Hepatocyte (in vitro differentiated cells): ENCODE measurements at regions not wholly inside any gene's neighbourhood (a gene's known extent, or its start where the extent isn't known, plus 50 kb on each side); places are given as distances from the start of the nearest gene placed in this dataset.
"Not testable (repeated sequence)": the region's sequence is repeated elsewhere in the genome, so short reads cannot be mapped to it uniquely, and the experiment has no call there.

ENCODE experiments used
- DNase-seq: peaks from one replicate; pipeline ENCODE4 v3.0.0-alpha.2; 2016; ENCODE audit warnings: low spot score
- H2AFZ ChIP-seq: fragments of 200-600 bp; sonication (generic); 2 replicates; pipeline ENCODE4 v1.6.0; 2016; ENCODE audit warnings: antibody characterized with exemption, mild to moderate bottlenecking
- H3K27ac ChIP-seq: fragments of 200-600 bp; sonication (generic); 2 replicates; pipeline ENCODE4 v1.5.1; 2016; ENCODE audit warnings: mild to moderate bottlenecking
- H3K27me3 ChIP-seq: fragments of 200-600 bp; sonication (generic); 2 replicates; pipeline ENCODE4 v1.6.1; 2016
- H3K36me3 ChIP-seq: fragments of 200-600 bp; sonication (generic); replicated peaks from 2 replicates; pipeline ENCODE4 v1.5.1; 2016; ENCODE audit warnings: low read depth; ENCODE audit not compliant: insufficient read depth
- H3K4me1 ChIP-seq: fragments of 200-600 bp; sonication (generic); 2 replicates; pipeline ENCODE4 v1.5.1; 2016; ENCODE audit warnings: mild to moderate bottlenecking, moderate library complexity; ENCODE audit not compliant: insufficient read depth
- H3K4me2 ChIP-seq: fragments of 200-600 bp; sonication (generic); 2 replicates; pipeline ENCODE4 v1.6.0; 2016
- H3K4me3 ChIP-seq: fragments of 200-600 bp; sonication (generic); 2 replicates; pipeline ENCODE4 v1.5.1; 2016; ENCODE audit warnings: mild to moderate bottlenecking
- H3K79me2 ChIP-seq: fragments of 200-600 bp; sonication (generic); 2 replicates; pipeline ENCODE4 v1.6.0; 2017; ENCODE audit warnings: mild to moderate bottlenecking
- H3K9me2 ChIP-seq: fragments of 200-600 bp; sonication (generic); replicated peaks from 2 replicates; pipeline ENCODE4 v1.6.0; 2017; ENCODE audit warnings: mild to moderate bottlenecking; ENCODE audit not compliant: insufficient read depth
- H3K9me3 ChIP-seq: fragments of 200-600 bp; sonication (generic); 2 replicates; pipeline ENCODE4 v1.5.1; 2016; ENCODE audit warnings: low read depth, mild to moderate bottlenecking
- H4K20me1 ChIP-seq: fragments of 200-600 bp; sonication (generic); 2 replicates; pipeline ENCODE4 v1.6.0; 2016; ENCODE audit warnings: mild to moderate bottlenecking; ENCODE audit not compliant: insufficient read depth, poor library complexity, severe bottlenecking
- EZH2 ChIP-seq: fragments of 200-600 bp; sonication (generic); IDR thresholded peaks from 2 replicates; pipeline ENCODE4 v1.6.1; 2016; ENCODE audit warnings: antibody characterized with exemption, mild to moderate bottlenecking, borderline replicate concordance
- EZH2phosphoT487 ChIP-seq: fragments of 200-600 bp; sonication (generic); IDR thresholded peaks from one replicate; pipeline ENCODE4 v1.6.1; 2018; ENCODE audit warnings: antibody characterized with exemption, mild to moderate bottlenecking, low read depth, moderate library complexity; ENCODE audit not compliant: unreplicated experiment, severe bottlenecking
- WGBS: methylation state at CpG from one replicate; pipeline ENCODE4 v1.1.6; 2016; ENCODE audit warnings: low lambda C conversion rate; ENCODE audit errors: missing lambda C conversion rate; 5-methylcytosine and 5-hydroxymethylcytosine counted together
- TF ChIP-seq, protein P1 (sequence below): fragments of 200-600 bp; sonication (generic); IDR thresholded peaks from 2 replicates; pipeline ENCODE4 v1.5.1; 2016; ENCODE audit warnings: antibody characterized with exemption, mild to moderate bottlenecking; ENCODE audit not compliant: poor library complexity

DNA sequence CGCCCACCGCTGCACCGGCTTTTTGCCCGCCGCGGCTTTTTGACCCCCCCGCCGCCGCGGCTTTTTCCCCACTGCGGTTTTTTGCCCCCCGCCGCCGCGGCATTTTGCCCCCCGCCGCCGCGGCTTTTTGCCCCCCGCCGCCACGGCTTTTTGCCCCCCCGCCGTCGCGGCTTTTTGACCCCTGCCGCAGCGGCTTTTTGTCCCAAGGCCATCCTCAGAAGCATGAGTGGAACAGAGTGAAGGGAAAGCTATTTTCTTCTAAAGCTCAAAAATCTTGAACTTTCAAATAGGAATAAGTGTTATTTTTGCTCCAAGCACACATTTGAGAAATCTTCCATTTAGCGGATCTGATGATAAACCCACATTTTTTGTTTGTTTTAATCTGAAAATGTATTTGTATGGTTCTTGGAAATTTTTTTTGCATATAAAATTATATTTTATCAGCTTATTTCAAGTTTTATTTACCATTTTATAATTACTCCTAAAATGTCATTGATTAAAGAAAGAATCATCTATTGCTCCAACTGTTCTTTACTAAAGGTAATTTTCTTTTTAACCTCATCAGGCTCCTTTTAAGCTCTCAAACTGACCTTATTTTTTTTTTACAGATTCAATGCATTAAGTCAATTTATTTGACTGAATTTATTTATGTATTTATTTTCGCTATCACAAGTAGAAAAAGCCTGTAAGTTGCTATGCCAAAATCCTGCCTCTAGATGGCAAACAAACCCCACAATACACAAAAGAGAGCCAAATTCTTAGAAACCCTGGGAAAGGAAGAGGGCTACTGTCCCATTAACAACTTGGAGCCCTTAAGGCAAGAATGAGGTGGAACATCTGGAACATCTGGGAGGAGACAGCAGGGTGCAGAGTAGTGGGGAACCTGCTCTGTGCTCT is 460.3 kb downstream of the ZNF33B start:
- H3K36me3 ChIP-seq, H4K20me1 ChIP-seq, DNase-seq, H3K79me2 ChIP-seq, H3K9me2 ChIP-seq, H3K27ac ChIP-seq, H2AFZ ChIP-seq, H3K4me3 ChIP-seq, H3K4me2 ChIP-seq, H3K9me3 ChIP-seq, H3K4me1 ChIP-seq, H3K27me3 ChIP-seq: not testable (repeated sequence)
- WGBS = 91% methylated on average over 5 of the region's 30 CpGs
- TF ChIP-seq, protein P1, sequence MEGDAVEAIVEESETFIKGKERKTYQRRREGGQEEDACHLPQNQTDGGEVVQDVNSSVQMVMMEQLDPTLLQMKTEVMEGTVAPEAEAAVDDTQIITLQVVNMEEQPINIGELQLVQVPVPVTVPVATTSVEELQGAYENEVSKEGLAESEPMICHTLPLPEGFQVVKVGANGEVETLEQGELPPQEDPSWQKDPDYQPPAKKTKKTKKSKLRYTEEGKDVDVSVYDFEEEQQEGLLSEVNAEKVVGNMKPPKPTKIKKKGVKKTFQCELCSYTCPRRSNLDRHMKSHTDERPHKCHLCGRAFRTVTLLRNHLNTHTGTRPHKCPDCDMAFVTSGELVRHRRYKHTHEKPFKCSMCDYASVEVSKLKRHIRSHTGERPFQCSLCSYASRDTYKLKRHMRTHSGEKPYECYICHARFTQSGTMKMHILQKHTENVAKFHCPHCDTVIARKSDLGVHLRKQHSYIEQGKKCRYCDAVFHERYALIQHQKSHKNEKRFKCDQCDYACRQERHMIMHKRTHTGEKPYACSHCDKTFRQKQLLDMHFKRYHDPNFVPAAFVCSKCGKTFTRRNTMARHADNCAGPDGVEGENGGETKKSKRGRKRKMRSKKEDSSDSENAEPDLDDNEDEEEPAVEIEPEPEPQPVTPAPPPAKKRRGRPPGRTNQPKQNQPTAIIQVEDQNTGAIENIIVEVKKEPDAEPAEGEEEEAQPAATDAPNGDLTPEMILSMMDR = peak; percentile 7

DNA sequence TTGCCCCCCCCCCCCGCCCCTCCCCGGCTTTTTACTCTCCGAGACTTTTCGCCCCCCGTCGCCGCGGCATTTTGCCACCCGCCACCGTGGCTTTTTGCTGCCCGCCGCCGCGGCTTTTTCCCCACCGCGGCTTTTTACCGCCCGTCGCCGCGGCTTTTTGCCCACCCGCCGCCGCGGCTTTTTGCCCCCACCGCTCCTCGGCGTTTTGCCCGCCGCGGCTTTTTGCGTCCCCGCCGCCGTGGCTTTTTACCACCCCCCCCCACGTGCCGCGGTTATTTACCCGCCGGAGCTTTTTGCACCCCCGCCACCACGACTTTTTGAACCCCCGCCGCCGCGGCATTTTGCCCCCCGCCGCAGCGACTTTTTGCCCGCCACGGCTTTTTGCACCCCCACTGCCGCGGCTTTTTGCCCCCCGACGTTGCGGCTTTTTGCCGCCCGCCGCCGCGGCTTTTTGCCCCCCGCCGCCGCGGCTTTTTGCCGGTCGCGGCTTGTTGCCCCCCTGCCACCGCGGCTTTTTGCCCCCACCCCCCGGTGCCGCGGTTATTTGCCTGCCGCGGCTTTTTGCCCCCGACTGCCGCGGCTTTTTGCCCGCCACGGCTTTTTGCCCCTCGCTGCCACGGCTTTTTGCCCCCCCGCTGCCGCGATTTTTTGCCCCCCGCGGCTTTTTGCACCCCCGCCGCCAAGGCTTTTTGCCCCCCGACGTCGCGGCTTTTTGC is 461.1 kb downstream of the ZNF33B start:
- Histone ChIP-seq H3K9me3 (no peaks in the 10 kb centered on the region), H2AFZ (no peak overlapping the region), H3K4me2 (no peak overlapping the region), H3K79me2 (no peaks in the 10 kb centered on the region), H3K27ac (no peak overlapping the region), H3K36me3 (no peaks in the 10 kb centered on the region), H3K4me3 (no peak overlapping the region), H4K20me1 (no peaks in the 10 kb centered on the region), H3K9me2 (no peaks in the 10 kb centered on the region), H3K27me3 (no peaks in the 10 kb centered on the region), H3K4me1 (no peaks in the 10 kb centered on the region)
- no CpG with 5 or more reads among the region's 93 CpGs for WGBS
- no peak for TF ChIP-seq EZH2
- TF ChIP-seq EZH2phosphoT487 = no peak
- TF ChIP-seq, protein P1 = no peak
- DNase-seq = peak; percentile 4

DNA sequence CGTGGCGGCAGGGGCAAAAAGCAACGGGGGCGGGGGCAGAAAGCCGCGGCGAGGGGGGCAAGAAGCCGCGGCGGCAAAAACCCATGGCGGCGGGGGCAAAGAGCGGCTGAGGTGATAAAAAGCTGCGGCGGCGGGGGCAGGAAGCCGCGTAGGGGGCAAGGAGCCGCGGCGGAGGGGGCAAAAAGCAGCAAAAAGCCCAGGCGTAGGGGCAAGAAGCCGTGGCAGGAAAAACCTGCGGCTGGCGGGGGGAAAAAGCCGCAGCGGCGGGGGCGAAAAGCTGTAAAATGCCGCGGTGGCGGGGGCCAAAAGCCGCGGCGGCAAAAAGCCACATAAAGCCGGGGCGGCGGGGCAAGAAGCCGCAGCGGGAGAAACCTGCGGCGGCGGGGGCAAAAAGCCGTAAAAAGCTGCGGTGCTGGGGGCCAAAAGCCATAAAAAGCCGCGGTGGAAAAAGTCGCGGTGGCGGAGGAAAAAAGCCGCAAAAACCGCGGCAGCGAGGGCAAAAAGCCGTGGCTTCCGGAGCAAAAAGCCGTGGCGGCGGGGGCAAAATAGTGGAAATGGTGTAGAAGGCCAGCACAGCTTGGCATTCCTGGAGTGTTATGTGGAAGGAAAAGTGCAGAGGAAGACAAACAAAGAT is 487.8 kb downstream of the ZNF33B start:
- Histone ChIP-seq H3K27ac (no peak overlapping the region), H3K9me3 (no peaks in the 10 kb centered on the region), H4K20me1 (no peaks in the 10 kb centered on the region), H3K27me3 (no peaks in the 10 kb centered on the region), H3K79me2 (no peaks in the 10 kb centered on the region), H3K9me2 (no peaks in the 10 kb centered on the region), H3K4me2 (no peak overlapping the region), H2AFZ (no peak overlapping the region), H3K4me1 (no peaks in the 10 kb centered on the region), H3K4me3 (no peak overlapping the region), H3K36me3 (no peaks in the 10 kb centered on the region)
- TF ChIP-seq EZH2phosphoT487 = no peak
- no peak for TF ChIP-seq EZH2
- TF ChIP-seq, protein P1 = no peak
- no peak for DNase-seq
- WGBS = 94% methylated on average over 24 of the region's 59 CpGs
